ENCODE measurements at regions not wholly inside any gene's neighbourhood (a gene's known extent, or its start where the extent isn't known, plus 50 kb on each side); places are given as distances from the start of the nearest gene placed in this dataset.

DNA sequence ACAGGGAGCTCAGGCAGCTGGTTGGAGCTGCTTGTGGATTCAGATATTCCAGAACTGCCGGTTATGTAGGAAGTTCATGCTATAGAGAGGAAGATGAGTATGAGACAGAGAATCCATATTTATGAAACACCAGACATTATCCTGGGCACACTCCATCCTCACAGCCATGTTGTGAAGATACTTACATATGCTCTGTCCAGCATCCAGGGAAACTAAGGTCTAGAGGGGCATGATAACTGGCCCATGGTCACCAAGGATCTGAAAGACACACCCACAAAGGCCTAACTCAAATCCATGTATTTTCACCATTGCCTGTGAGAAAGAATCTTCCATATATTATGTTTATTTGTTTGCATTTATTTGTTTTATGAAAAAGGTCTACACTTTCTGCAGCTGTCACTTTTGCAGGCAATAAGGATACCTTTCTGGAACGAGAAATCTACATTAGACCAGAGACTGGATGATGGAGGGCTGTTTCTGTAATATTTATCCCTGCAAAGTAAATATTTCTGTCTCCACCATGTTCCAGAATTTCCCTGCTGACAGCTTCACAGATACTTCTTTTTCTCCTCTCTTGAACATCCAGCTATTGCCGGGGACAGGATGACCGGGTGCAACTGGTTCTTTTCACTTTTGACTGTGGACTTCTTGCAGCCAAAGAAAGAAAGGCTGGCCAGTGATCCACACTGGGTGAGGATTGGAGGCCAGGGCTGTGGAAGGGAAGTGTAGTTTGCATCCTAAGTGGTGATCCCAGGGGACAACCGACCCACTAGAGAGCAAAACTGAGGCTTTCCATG lies 145.9 kb upstream of the NAV2 start:
- TF ChIP-seq TAF1 (IDR thresholded peaks at IDR 0.05; ENCODE audit: low read depth): no peak
- TF ChIP-seq, protein P1, sequence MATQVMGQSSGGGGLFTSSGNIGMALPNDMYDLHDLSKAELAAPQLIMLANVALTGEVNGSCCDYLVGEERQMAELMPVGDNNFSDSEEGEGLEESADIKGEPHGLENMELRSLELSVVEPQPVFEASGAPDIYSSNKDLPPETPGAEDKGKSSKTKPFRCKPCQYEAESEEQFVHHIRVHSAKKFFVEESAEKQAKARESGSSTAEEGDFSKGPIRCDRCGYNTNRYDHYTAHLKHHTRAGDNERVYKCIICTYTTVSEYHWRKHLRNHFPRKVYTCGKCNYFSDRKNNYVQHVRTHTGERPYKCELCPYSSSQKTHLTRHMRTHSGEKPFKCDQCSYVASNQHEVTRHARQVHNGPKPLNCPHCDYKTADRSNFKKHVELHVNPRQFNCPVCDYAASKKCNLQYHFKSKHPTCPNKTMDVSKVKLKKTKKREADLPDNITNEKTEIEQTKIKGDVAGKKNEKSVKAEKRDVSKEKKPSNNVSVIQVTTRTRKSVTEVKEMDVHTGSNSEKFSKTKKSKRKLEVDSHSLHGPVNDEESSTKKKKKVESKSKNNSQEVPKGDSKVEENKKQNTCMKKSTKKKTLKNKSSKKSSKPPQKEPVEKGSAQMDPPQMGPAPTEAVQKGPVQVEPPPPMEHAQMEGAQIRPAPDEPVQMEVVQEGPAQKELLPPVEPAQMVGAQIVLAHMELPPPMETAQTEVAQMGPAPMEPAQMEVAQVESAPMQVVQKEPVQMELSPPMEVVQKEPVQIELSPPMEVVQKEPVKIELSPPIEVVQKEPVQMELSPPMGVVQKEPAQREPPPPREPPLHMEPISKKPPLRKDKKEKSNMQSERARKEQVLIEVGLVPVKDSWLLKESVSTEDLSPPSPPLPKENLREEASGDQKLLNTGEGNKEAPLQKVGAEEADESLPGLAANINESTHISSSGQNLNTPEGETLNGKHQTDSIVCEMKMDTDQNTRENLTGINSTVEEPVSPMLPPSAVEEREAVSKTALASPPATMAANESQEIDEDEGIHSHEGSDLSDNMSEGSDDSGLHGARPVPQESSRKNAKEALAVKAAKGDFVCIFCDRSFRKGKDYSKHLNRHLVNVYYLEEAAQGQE (IDR thresholded peaks at IDR 0.05; ENCODE audit: low read depth): no peak
- no peak for TF ChIP-seq CEBPB (IDR thresholded peaks at IDR 0.05)
- TF ChIP-seq, protein P2, sequence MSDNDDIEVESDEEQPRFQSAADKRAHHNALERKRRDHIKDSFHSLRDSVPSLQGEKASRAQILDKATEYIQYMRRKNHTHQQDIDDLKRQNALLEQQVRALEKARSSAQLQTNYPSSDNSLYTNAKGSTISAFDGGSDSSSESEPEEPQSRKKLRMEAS (IDR thresholded peaks at IDR 0.05): no peak
- TF ChIP-seq TEAD4 (IDR thresholded peaks at IDR 0.05): no peak
- TF ChIP-seq EP300 (IDR thresholded peaks at IDR 0.05; ENCODE audit: borderline replicate concordance): no peak
- TF ChIP-seq EGR1 (IDR thresholded peaks at IDR 0.05): no peak
- no peak for TF ChIP-seq ZBTB7A (IDR thresholded peaks at IDR 0.05; ENCODE audit: low read depth)
- TF ChIP-seq, protein P3, sequence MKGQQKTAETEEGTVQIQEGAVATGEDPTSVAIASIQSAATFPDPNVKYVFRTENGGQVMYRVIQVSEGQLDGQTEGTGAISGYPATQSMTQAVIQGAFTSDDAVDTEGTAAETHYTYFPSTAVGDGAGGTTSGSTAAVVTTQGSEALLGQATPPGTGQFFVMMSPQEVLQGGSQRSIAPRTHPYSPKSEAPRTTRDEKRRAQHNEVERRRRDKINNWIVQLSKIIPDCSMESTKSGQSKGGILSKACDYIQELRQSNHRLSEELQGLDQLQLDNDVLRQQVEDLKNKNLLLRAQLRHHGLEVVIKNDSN (IDR thresholded peaks at IDR 0.05): no peak
- no peak for TF ChIP-seq TCF12 (IDR thresholded peaks at IDR 0.05; ENCODE audit: low read depth)
- TF ChIP-seq NFIC (IDR thresholded peaks at IDR 0.05): no peak
- TF ChIP-seq CREB1 (IDR thresholded peaks at IDR 0.05; ENCODE audit: low read depth): no peak
- TF ChIP-seq FOXM1 (IDR thresholded peaks at IDR 0.05; ENCODE audit: borderline replicate concordance, low read depth): no peak
- TF ChIP-seq RAD21 (IDR thresholded peaks at IDR 0.05; ENCODE audit: low read depth): no peak
- no peak for TF ChIP-seq YY1 (IDR thresholded peaks at IDR 0.05; ENCODE audit: low read depth)

DNA sequence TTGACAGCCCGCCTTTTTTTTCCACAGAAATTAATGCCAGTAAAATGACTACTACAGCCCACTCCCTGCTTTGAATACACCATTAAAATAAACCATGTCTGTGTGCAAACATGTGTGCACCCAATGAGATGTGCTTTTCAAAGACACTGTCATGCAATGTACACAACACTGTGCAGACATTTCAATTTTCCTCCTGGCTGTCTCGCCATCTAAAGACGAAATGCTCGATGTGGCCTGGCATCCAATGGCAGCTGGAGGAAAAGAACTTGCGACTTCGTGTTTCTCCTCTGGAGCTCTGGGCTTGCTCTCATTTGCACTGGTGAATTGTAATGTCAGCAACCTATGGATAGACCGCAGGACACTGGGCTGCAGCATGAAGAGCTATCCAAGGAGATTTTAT lies 147.0 kb upstream of the NAV2 start:
- TF ChIP-seq, protein P1 (IDR thresholded peaks at IDR 0.05; ENCODE audit: low read depth): no peak
- TF ChIP-seq TEAD4 (IDR thresholded peaks at IDR 0.05) (no peak), FOXM1 (IDR thresholded peaks at IDR 0.05; ENCODE audit: borderline replicate concordance, low read depth) (no peak), TAF1 (IDR thresholded peaks at IDR 0.05; ENCODE audit: low read depth) (no peak), TCF12 (IDR thresholded peaks at IDR 0.05; ENCODE audit: low read depth) (no peak), RAD21 (IDR thresholded peaks at IDR 0.05; ENCODE audit: low read depth) (no peak), CEBPB (IDR thresholded peaks at IDR 0.05) (no peak)
- TF ChIP-seq, protein P3 (IDR thresholded peaks at IDR 0.05): no peak

DNA sequence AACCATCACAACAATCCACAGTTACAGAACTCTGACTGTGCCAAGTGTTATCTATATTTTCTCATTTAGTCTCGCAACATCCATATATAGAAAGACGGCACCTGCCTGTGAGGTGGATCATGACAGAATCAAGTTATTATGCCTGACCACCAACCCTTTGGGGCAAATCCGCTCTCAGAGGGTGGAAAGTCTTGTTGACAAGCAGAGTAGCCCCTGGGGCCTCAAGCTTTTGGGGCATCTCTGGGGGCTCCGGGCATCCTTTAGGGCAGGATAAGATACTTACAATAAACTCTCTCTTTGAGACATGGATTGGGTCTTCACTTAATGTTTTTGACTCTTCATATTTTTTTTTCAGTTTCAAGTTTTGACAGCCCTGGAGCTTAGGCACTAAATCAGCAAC lies 150.5 kb upstream of the NAV2 start:
- TF ChIP-seq RAD21 (IDR thresholded peaks at IDR 0.05; ENCODE audit: low read depth) (no peak), YY1 (IDR thresholded peaks at IDR 0.05; ENCODE audit: low read depth) (no peak), CEBPB (IDR thresholded peaks at IDR 0.05) (no peak), NFIC (IDR thresholded peaks at IDR 0.05) (no peak), TAF1 (IDR thresholded peaks at IDR 0.05; ENCODE audit: low read depth) (no peak)
- TF ChIP-seq, protein P2 (IDR thresholded peaks at IDR 0.05): no peak

DNA sequence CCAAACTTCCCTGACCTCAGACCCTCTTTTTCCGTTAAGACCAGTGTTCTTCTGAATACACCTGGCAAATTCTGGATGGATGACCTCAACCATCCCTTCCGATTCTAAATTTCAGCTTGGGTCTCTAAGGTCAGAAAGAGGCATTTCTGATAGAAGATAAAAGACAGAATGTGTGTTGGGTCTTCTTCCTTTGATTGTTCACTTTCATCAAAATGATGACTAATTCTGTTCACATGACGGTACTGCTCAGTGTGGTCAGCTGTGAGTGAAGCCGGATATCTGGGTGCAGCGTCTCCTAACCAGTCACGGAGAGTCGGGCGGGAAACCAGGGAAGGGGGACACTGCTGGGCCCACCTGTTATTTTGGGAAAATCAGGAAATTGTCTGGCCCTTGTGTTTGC lies 151.6 kb upstream of the NAV2 start:
- TF ChIP-seq, protein P1 (IDR thresholded peaks at IDR 0.05; ENCODE audit: low read depth): no peak
- TF ChIP-seq FOXM1 (IDR thresholded peaks at IDR 0.05; ENCODE audit: borderline replicate concordance, low read depth) (no peak), TAF1 (IDR thresholded peaks at IDR 0.05; ENCODE audit: low read depth) (no peak), TCF12 (IDR thresholded peaks at IDR 0.05; ENCODE audit: low read depth) (no peak), EP300 (IDR thresholded peaks at IDR 0.05; ENCODE audit: borderline replicate concordance) (no peak), ZBTB7A (IDR thresholded peaks at IDR 0.05; ENCODE audit: low read depth) (no peak), TEAD4 (IDR thresholded peaks at IDR 0.05) (no peak), CEBPB (IDR thresholded peaks at IDR 0.05) (no peak), CREB1 (IDR thresholded peaks at IDR 0.05; ENCODE audit: low read depth) (no peak), EGR1 (IDR thresholded peaks at IDR 0.05) (no peak), NFIC (IDR thresholded peaks at IDR 0.05) (no peak), YY1 (IDR thresholded peaks at IDR 0.05; ENCODE audit: low read depth) (no peak), RAD21 (IDR thresholded peaks at IDR 0.05; ENCODE audit: low read depth) (no peak)
- TF ChIP-seq, protein P2 (IDR thresholded peaks at IDR 0.05): no peak
- TF ChIP-seq, protein P3 (IDR thresholded peaks at IDR 0.05): no peak

Measured in Ishikawa (cell line).